ENCODE measurements at regions not wholly inside any gene's neighbourhood (a gene's known extent, or its start where the extent isn't known, plus 50 kb on each side); places are given as distances from the start of the nearest gene placed in this dataset.
A peak's percentile ranks its signal among the peaks of the same experiment; 100 is the strongest.

DNA sequence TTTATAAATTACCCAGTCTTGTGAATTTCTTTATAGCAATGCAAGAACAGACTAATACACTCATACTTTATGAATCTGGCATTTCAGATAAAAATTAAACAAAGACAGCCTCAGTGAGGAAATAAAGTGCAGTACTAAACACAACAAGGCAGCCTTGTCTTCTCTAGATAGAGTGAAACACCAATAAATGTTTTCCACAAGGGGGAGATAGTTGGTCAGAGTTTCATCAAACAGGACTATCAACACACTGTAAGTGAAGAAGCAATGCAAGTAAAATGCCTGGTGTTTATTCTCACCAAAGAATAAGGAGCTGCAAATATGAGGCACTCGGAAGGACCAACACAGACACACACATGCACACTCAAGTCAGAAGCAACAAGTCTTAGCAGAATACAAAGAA, 62.8 kb downstream of the FAM9B start:
- no peak for DNase-seq

DNA sequence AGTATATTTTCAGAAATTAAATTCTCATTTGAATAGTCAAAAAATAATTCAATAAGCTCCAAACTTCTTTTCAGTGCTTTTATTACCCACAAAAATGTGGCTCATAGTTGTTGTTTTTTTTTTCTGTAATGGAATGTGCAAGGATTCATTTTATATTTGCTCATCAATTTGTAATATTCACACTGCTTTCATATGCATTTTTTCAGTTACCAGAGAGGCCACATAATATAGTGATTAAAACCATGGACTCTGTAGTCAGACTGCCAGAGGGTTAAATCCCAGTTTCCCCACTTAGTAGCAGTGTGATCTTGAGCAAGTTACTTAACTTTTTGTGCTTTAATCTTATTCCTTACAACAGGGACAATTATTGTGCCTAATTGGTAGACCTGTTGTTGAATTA, 64.5 kb downstream of the FAM9B start:
- no peak for DNase-seq

DNA sequence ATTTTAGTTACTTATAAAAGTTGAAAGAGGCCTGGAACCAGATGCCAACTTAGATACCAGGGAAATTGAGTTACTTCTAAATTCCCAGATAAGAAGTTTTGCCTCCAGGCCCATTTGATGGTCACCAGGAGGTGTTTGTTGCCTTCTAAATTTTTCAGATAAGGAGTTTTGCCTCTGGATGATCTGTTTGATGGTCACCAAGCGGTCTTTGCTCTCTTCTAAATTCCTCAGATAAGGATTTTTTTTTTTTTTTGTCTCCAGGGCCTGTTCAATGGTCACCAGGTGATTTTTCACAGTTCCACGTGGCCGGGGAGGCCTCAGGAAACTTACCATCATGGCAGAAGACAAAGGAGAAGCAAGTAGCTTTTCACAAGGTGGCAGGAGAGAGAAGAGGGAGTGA, 66.5 kb downstream of the FAM9B start:
- DNase-seq = no peak

GRCh38 chrX:8960957-8961468, 72.9 kb downstream of the FAM9B start:
- no peak for DNase-seq

GRCh38 chrX:8955511-8955910, 78.4 kb downstream of the FAM9B start:
- DNase-seq = no peak

- DNase-seq = no peak
Observed at GRCh38 chrX:8946563-8946962, 87.4 kb downstream of the FAM9B start.

DNA sequence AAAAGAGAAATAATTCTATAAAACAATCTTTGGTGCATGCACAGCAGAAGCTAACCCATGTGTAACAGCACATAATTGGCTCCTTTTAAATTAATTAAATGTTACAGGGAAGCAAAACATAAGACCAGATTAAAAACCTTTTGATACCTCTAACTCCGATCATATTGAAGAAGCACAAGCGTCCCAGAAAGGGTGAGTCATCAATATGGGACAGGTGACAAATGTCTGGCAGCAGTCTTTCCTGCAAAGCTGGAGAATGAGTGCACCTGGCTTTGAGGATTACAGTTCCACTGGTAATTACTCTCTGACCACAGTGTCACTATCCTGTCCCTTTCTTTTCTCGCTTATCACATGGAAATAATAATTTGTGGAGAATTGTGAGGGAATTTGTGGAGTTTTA, 94.6 kb downstream of the FAM9B start:
- no peak for DNase-seq

DNA sequence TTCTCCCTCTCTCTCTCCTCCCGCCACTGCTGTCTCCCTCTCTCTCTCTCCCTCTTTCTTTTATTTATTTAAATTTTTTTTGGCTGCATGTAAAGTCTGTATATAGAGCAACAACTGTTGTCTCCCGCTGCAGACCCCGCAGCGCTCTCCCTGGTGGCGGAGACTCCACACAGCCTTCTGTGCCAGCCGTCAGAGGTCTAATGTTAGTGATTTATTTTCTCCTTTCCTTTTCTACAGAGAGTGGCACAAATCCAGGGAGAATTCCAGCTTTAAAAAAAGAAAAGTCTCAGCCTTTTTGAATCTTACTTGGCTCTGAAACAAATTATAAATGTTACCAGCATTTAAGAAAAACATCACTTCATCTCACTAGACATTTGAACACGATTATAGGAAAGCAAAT, 106.2 kb downstream of the FAM9B start:
- DNase-seq = no peak

- no peak for DNase-seq
Observed at GRCh38 chrX:8927066-8927635, 106.8 kb downstream of the FAM9B start.

GRCh38 chrX:8921615-8922014, 112.3 kb downstream of the FAM9B start:
- no peak for DNase-seq

- DNase-seq = no peak
Observed at GRCh38 chrX:8919801-8920200, 114.1 kb downstream of the FAM9B start.

DNA sequence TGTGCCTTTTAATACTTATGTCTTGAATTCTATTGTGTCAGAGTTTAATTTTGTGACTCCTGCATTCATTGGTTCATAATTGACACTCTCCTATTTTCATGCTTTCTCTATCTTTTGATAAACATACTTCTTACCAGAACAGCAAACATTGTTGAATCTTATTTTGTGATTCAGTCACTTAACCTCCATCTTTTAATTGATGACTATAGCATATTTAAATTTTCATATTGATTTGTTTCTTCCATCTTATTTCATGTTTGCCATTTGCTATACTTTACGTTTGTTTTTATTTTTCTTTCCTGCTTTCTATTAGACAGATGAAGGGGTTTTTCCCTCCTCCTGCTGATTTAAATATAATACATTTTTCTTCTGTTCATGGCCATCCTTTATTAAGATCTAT, 115.5 kb upstream of the FAM9A start:
- no peak for DNase-seq

GRCh38 chrX:8914681-8915080, 113.5 kb upstream of the FAM9A start:
- no peak for DNase-seq

- DNase-seq = no peak
Observed at GRCh38 chrX:8913655-8914409, 112.6 kb upstream of the FAM9A start.

DNA sequence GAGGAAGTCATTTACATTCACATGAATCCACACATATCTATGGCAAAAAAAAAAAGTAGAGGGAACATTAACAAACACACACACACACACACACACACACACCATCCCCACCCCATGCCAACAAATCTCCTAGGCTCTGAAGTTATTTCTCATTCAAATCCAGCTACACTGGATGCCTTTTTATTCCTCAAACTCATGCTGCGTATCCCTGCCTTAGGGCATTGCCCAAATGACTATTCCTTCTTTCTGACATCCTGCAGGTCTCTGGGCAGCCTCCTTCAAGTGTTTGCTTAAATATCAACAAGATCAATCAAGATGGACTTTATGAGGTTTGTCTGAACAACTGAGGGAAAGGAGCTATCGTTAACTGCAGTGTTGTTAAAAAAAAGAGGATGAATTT, 106.5 kb upstream of the FAM9A start:
- DNase-seq = no peak

DNA sequence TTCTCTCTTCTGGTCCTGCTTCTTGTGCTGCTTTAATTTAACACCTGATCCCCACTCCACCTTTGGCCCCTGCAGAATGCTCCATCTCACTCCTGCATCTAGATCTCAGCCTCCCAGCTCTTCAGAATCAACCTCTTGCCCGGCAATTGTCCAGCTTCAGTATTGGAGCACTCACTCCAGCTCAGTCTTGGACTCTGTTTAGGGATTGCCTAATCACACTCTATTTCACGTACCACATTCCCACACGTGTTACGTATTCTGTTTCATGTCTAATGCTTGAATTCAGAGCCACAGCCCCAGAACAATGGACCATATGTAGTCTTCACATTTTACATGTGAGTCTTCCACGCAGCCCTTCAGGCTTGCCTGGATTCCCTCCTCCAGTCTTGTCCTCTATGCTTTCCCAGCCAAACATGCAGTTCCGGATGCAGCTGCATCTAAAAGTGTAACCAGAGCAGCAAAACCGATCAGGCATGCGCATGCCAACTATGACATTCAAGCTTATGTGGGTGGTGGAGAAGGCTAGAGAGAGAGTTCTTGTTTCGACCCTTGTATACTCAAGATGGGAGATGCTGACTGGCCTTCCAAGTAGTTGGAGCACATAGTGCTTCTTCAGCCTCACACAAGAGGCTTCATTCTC, 105.2 kb upstream of the FAM9A start:
- DNase-seq = no peak

GRCh38 chrX:8897259-8897658, 96.1 kb upstream of the FAM9A start:
- no peak for DNase-seq

DNA sequence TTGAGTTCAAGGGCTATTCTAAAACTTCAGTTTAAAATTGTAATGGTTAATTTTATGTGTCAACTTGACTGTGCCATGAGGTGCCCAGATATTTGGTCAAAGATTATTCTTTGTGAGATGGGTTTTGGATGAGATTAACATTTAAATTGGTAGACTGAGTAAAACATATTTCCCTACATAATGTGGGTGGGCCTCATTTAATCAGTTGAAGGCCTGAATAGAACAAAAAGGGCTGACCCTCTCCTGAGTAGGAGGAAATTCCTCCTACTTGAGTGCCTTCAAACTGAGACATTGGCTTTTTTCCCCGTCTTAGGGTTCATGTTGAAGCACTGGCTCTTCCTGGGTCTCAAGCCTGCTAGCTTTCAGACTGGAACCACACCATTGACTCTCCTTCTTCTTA, 89.6 kb upstream of the FAM9A start:
- DNase-seq = no peak

- DNase-seq = no peak
Observed at GRCh38 chrX:8887004-8887403, 85.8 kb upstream of the FAM9A start.

DNA sequence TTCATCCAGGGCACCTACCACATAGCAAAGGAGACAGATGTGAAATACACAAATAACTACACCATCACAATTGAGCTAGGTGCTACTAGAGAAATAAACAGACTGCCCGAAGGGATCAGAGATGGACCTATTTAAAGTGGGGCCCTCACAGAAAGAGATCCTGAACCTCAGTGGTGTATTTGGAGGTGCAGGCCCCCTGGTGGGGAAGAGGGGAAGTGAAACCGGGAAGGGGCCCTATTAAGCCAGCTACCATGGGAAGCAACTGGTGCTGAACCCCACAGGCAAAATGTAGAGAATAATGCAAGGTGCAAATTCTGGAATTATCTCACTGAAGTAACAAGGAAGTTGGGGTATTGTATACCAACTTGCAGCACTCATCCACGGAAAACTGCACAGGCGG, 78.6 kb upstream of the FAM9A start:
- DNase-seq = no peak

GRCh38 chrX:8873956-8874355, 72.8 kb upstream of the FAM9A start:
- DNase-seq = no peak

DNA sequence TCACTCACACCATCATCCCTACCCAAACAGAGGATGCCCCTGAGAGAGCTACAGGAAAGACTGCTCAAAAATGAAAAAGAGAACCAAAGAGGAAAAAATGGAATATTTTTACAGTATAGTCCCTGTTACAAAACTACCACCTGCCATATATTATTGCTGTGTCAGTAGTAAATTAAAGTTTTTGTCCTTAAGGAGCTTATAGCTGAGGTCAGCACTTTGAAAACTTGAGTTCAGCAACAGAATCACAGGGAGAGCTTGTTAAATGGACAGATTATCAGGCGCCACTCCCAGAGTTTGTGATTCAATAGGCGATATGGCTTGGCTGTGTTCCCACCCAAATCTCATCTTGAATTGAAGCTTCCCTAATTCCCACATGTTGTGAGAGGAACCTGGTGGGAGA, 71.9 kb upstream of the FAM9A start:
- no peak for DNase-seq

DNA sequence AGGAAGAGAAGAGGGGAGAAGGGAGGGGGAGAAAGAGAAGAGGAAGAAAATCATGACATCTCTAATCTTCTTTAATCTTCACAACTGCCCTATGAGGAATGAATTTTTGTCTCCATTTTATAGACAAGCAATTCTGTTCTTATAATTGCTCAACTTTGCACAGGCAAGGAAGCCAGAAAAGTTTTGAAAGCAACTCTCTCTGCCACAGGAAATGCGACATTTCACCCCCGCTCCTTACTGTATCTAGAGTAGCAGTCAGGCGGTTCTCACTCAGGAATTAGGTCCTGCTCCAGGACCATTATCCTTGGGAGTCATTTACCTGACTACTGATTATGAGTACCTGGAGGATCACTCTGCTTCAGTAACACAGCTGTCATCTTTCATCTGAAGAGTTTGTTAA, 69.2 kb upstream of the FAM9A start:
- DNase-seq = no peak

GRCh38 chrX:8869812-8870211, 68.6 kb upstream of the FAM9A start:
- peak in 1 of 2 donors; percentile 2 for DNase-seq

All from hippocampal formation (tissue), 2 donors.